ENCODE measurements at regions not wholly inside any gene's neighbourhood (a gene's known extent, or its start where the extent isn't known, plus 50 kb on each side); places are given as distances from the start of the nearest gene placed in this dataset.

GRCh38 chr10:133031541-133032125 lies 56.1 kb upstream of the ADGRA1 start:
- ChIA-PET POLR2A (no interaction called here), CTCF (no interaction called here)
- DNase-seq (ENCODE audit: low read depth, low spot score), result no peak
- no peak overlapping the region for H3K4me3 ChIP-seq (ENCODE audit: low read depth, low read length)
- TF ChIP-seq, protein P1, sequence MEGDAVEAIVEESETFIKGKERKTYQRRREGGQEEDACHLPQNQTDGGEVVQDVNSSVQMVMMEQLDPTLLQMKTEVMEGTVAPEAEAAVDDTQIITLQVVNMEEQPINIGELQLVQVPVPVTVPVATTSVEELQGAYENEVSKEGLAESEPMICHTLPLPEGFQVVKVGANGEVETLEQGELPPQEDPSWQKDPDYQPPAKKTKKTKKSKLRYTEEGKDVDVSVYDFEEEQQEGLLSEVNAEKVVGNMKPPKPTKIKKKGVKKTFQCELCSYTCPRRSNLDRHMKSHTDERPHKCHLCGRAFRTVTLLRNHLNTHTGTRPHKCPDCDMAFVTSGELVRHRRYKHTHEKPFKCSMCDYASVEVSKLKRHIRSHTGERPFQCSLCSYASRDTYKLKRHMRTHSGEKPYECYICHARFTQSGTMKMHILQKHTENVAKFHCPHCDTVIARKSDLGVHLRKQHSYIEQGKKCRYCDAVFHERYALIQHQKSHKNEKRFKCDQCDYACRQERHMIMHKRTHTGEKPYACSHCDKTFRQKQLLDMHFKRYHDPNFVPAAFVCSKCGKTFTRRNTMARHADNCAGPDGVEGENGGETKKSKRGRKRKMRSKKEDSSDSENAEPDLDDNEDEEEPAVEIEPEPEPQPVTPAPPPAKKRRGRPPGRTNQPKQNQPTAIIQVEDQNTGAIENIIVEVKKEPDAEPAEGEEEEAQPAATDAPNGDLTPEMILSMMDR (IDR thresholded peaks at IDR 0.05; ENCODE audit: insufficient read depth, low read length, missing control alignments), result no peak

DNA sequence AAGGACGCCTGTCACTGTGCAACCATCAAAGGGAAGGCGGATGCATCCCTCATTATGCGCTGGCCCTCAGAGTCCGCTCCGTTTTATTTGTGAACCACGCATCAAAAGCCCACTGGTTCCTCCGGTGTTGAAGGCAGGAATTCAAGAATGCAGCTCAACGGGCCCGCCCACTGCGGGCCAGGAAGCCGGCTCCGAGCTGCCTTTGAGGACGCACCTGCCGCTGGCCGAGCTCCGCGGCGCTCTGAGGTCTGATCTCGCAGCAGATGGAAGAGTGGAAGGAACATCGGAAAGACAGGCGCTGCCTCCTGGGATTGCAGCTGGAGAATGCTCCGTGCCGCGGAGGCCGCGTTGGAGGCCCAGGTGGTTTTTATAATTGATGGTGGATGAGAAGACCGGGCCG lies 56.9 kb upstream of the ADGRA1 start:
- H3K4me3 ChIP-seq (ENCODE audit: low read depth, low read length), result no peak overlapping the region
- no peak for DNase-seq (ENCODE audit: low read depth, low spot score)
- CTCF ChIA-PET, result no interaction called here
- POLR2A ChIA-PET, result no interaction called here
- TF ChIP-seq, protein P1 (IDR thresholded peaks at IDR 0.05; ENCODE audit: insufficient read depth, low read length, missing control alignments), result no peak

GRCh38 chr10:133030126-133030525 lies 57.6 kb upstream of the ADGRA1 start:
- H3K4me3 ChIP-seq (ENCODE audit: low read depth, low read length), result no peak overlapping the region
- TF ChIP-seq, protein P1 (IDR thresholded peaks at IDR 0.05; ENCODE audit: insufficient read depth, low read length, missing control alignments), result no peak
- CTCF ChIA-PET, result no interaction called here

DNA sequence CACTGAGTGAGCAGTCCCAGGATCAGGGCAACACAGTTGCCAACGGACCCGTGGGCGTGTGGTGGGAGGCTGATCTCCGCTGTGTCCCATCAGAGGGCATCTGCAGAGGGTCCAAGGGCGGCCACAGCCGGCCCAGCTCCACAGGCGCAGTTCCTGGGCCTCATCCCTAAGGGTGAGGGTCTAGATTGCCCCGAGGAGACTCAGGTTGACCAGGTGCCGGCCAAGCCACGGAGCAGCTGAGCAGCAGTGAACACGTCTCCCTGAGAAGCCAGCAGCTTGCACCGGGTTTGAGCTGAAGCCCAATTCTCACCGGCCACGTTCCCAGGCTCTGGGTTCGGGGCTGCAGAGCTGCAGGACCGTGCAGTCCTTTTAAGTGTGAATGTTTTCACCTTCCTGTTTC lies 58.8 kb upstream of the ADGRA1 start:
- ChIA-PET CTCF (no interaction called here), POLR2A (no interaction called here)
- no peak overlapping the region for H3K4me3 ChIP-seq (ENCODE audit: low read depth, low read length)
- no peak for DNase-seq (ENCODE audit: low read depth, low spot score)
- TF ChIP-seq, protein P1 (IDR thresholded peaks at IDR 0.05; ENCODE audit: insufficient read depth, low read length, missing control alignments), result no peak

More at GRCh38 chr10:133030126-133030525, 57.6 kb upstream of the ADGRA1 start:
- POLR2A ChIA-PET, result no interaction called here
- DNase-seq (ENCODE audit: low read depth, low spot score), result no peak

DNA sequence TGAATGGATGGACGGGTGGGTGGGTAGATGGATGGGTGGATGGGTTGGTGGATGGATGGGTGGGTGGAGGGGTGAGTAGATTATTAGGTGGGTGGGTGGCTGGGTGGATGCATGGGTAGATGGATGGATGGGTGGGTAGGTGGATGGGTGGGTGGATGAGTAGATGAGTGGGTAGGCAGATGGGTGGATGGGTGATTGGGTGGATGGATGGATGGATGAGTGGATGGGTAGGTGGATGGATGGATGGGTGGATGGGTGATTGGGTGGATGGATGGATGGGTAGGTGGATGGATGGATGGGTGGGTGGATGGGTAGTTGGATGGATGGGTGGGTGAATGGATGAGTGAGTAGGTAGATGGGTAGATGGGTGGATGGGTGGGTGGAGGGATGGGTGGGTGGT lies 59.6 kb upstream of the ADGRA1 start:
- ChIA-PET POLR2A (no interaction called here), CTCF (no interaction called here)
- DNase-seq (ENCODE audit: low read depth, low spot score), result no peak
- no peak overlapping the region for H3K4me3 ChIP-seq (ENCODE audit: low read depth, low read length)
- TF ChIP-seq, protein P1 (IDR thresholded peaks at IDR 0.05; ENCODE audit: insufficient read depth, low read length, missing control alignments), result no peak

GRCh38 chr10:133027482-133027881 lies 60.2 kb upstream of the ADGRA1 start:
- no peak for DNase-seq (ENCODE audit: low read depth, low spot score)
- POLR2A ChIA-PET, result no interaction called here
- H3K4me3 ChIP-seq (ENCODE audit: low read depth, low read length), result no peak overlapping the region
- CTCF ChIA-PET, result no interaction called here
- TF ChIP-seq, protein P1 (IDR thresholded peaks at IDR 0.05; ENCODE audit: insufficient read depth, low read length, missing control alignments), result no peak

Measured in AG04449 (cell line).